HCT116 (cell line): ENCODE measurements at regions not wholly inside any gene's neighbourhood (a gene's known extent, or its start where the extent isn't known, plus 50 kb on each side); places are given as distances from the start of the nearest gene placed in this dataset.

ENCODE experiments used
- ATAC-seq: fragments of 200-7000 bp; cut with Tn5 transposase; 2 replicates; pipeline ENCODE4 v1.9.1; 2020; ENCODE audit warnings: mild to moderate bottlenecking, moderate library complexity
- BruUV-seq: library from RNA; stranded (reverse); fragments of 400-500 nt; replicated peaks from 2 replicates; lab custom pipeline; 2021; lab: Mats Ljungman, UMichigan
- CTCF ChIA-PET: fragments of 300-600 bp; sonication (Branson Sonifier 250); formaldehyde crosslinking; loops from one replicate; lab custom pipeline; 2021; ENCODE audit warnings: antibody characterized with exemption; lab: Charles Lee
- POLR2A ChIA-PET: fragments of 300-600, 350-600 bp; sonication (Branson Sonifier 250); formaldehyde crosslinking; loops from one replicate; lab custom pipeline; 2021; ENCODE audit warnings: antibody characterized with exemption; lab: Charles Lee
- RAD21 ChIA-PET, 2 experiments: fragments of 300-600 bp; sonication (Branson Sonifier 250); formaldehyde crosslinking; loops; one replicate each; lab custom pipeline; 2023; ENCODE audit warnings: low total read pairs in 2 of 2; ENCODE audit not compliant: uncharacterized antibody in 2 of 2, unreplicated experiment in 2 of 2, low non-redundant PET in 1 of 2; lab: Charles Lee
- DNase-seq: peaks from one replicate; pipeline ENCODE4 v3.0.0-alpha.2; 2010; ENCODE audit warnings: low read depth, low spot score
- H2AFZ ChIP-seq: fragments of 200-600 bp; shearing (Covaris generic), sonication (generic); 2 replicates; pipeline ENCODE4 v1.6.1; 2017; ENCODE audit warnings: low read depth, mixed run types, mixed read lengths, antibody characterized with exemption, low read length; ENCODE audit not compliant: poor library complexity, severe bottlenecking
- H3K27ac ChIP-seq: 2 replicates; pipeline ENCODE4 v1.5.1; 2012; ENCODE audit warnings: low read depth, low read length
- H3K27me3 ChIP-seq: fragments of 200-600 bp; sonication (generic); 2 replicates; pipeline ENCODE4 v1.6.1; 2016; ENCODE audit warnings: mixed run types, low read length, mixed read lengths; ENCODE audit not compliant: insufficient read depth
- H3K36me3 ChIP-seq, 2 experiments: fragments of 200-500 bp in 1 of 2; fragments of 200-600 bp in 1 of 2; sonication (Bioruptor generic) in 1 of 2; sonication (generic) in 1 of 2; 2 replicates each; pipeline versions ENCODE4 v1.5.1 to v1.6.1; 2014 to 2016; ENCODE audit warnings: low read length in 2 of 2, inconsistent platforms in 1 of 2, mixed read lengths in 1 of 2, mixed run types in 1 of 2; ENCODE audit not compliant: insufficient read depth in 2 of 2, control insufficient read depth in 1 of 2
- H3K4me1 ChIP-seq, 2 experiments: fragments of 200-600 bp in 1 of 2; sonication (generic) in 1 of 2; 2 replicates each; pipeline versions ENCODE4 v1.5.1 to v1.6.1; 2012 to 2017; ENCODE audit warnings: low read length in 2 of 2, inconsistent platforms in 1 of 2, mild to moderate bottlenecking in 1 of 2, mixed read lengths in 1 of 2, mixed run types in 1 of 2, moderate library complexity in 1 of 2; ENCODE audit not compliant: insufficient read depth in 2 of 2, control insufficient read depth in 1 of 2
- H3K4me2 ChIP-seq: fragments of 200-600 bp; sonication (generic); 2 replicates; pipeline ENCODE4 v1.6.1; 2017; ENCODE audit warnings: mixed run types, low read length, mixed read lengths
- H3K4me3 ChIP-seq, 2 experiments: fragments of 200-600 bp in 1 of 2; sonication (generic) in 1 of 2; replicated peaks in 1 of 2; 2 replicates each; pipeline ENCODE4 v1.5.1; 2011 to 2016; ENCODE audit warnings: low read length in 2 of 2, control low read depth in 1 of 2, low read depth in 1 of 2, mild to moderate bottlenecking in 1 of 2, mixed read lengths in 1 of 2, mixed run types in 1 of 2
- H3K79me2 ChIP-seq: fragments of 200-600 bp; sonication (generic); 2 replicates; pipeline ENCODE4 v1.6.1; 2017; ENCODE audit warnings: mild to moderate bottlenecking, mixed run types, low read length, moderate library complexity, mixed read lengths; ENCODE audit not compliant: insufficient read depth
- H3K9ac ChIP-seq: fragments of 200-600 bp; sonication (generic); 2 replicates; pipeline ENCODE4 v1.6.1; 2016; ENCODE audit warnings: low read length, mixed read lengths
- H3K9me2 ChIP-seq: fragments of 200-600 bp; sonication (generic), shearing (Covaris generic); 2 replicates; pipeline ENCODE4 v1.6.1; 2017; ENCODE audit warnings: mixed run types, mild to moderate bottlenecking, moderate library complexity; ENCODE audit not compliant: insufficient read depth
- H3K9me3 ChIP-seq, 2 experiments: fragments of 200-500 bp in 1 of 2; fragments of 200-600 bp in 1 of 2; sonication (Bioruptor generic) in 1 of 2; sonication (generic) in 1 of 2; 2 replicates each; pipeline ENCODE4 v1.6.1; 2014 to 2017; ENCODE audit warnings: low read length in 2 of 2, mixed read lengths in 2 of 2, inconsistent platforms in 1 of 2, low read depth in 1 of 2, mild to moderate bottlenecking in 1 of 2, mixed run types in 1 of 2, moderate library complexity in 1 of 2; ENCODE audit not compliant: control insufficient read depth in 1 of 2, insufficient read depth in 1 of 2
- H4K20me1 ChIP-seq: fragments of 200-600 bp; sonication (generic), shearing (Covaris generic); 2 replicates; pipeline ENCODE4 v1.6.1; 2017; ENCODE audit warnings: mixed run types, mild to moderate bottlenecking, moderate library complexity; ENCODE audit not compliant: insufficient read depth
- EGR1 ChIP-seq: IDR thresholded peaks from 2 replicates; pipeline ENCODE4 v1.6.1; 2012; ENCODE audit warnings: low read depth
- ELF1 ChIP-seq: IDR thresholded peaks from 2 replicates; pipeline ENCODE4 v1.6.1; 2012; ENCODE audit warnings: low read depth, borderline replicate concordance
- EZH2 ChIP-seq: fragments of 200-600 bp; sonication (generic); IDR thresholded peaks from 2 replicates; pipeline ENCODE4 v1.6.1; 2017; ENCODE audit warnings: antibody characterized with exemption, mixed run types
- EZH2phosphoT487 ChIP-seq: fragments of 200-600 bp; IDR thresholded peaks from 2 replicates; pipeline ENCODE4 v1.6.1; 2018; ENCODE audit warnings: antibody characterized with exemption, borderline replicate concordance
- FOSL1 ChIP-seq: IDR thresholded peaks from 2 replicates; pipeline ENCODE4 v1.6.1; 2012; ENCODE audit warnings: low read depth
- JUND ChIP-seq: IDR thresholded peaks from 2 replicates; pipeline ENCODE4 v1.6.1; 2012
- MAX ChIP-seq: IDR thresholded peaks from 2 replicates; pipeline ENCODE4 v1.6.1; 2012
- POLR2A ChIP-seq: IDR thresholded peaks from 2 replicates; pipeline ENCODE4 v1.7.0; 2011; ENCODE audit warnings: borderline replicate concordance; ENCODE audit not compliant: insufficient read depth, insufficient read length; ENCODE audit errors: extremely low read depth
- POLR2AphosphoS5 ChIP-seq: IDR thresholded peaks from 2 replicates; pipeline ENCODE4 v1.6.1; 2011; ENCODE audit warnings: mild to moderate bottlenecking, low read depth, low read length, moderate library complexity
- RAD21 ChIP-seq: IDR thresholded peaks from 2 replicates; pipeline ENCODE4 v1.6.1; 2012; ENCODE audit warnings: low read depth, mild to moderate bottlenecking
- SIN3A ChIP-seq: IDR thresholded peaks from 2 replicates; pipeline ENCODE4 v1.6.1; 2012; ENCODE audit warnings: low read depth
- SP1 ChIP-seq: IDR thresholded peaks from 2 replicates; pipeline ENCODE4 v1.6.1; 2012; ENCODE audit warnings: low read depth
- TCF7L2 ChIP-seq: IDR thresholded peaks from 2 replicates; pipeline ENCODE4 v1.7.0; 2011; ENCODE audit warnings: borderline replicate concordance, inconsistent platforms; ENCODE audit not compliant: insufficient read depth, insufficient read length; ENCODE audit errors: extremely low read depth
- YY1 ChIP-seq: IDR thresholded peaks from 2 replicates; pipeline ENCODE4 v1.6.1; 2011; ENCODE audit warnings: low read length, low read depth, moderate library complexity, mild to moderate bottlenecking; ENCODE audit not compliant: insufficient replicate concordance; ENCODE audit errors: extremely low read depth
- ZFX ChIP-seq: fragments of 450-650 bp; IDR thresholded peaks from 2 replicates; pipeline ENCODE4 v1.6.1; 2017
- ZNF274 ChIP-seq: fragments of 200-500 bp; sonication (Bioruptor generic); IDR thresholded peaks from 2 replicates; pipeline ENCODE4 v1.6.1; 2014; ENCODE audit warnings: mild to moderate bottlenecking, low read depth, low read length, inconsistent platforms
- intact Hi-C: fragments of 100-400 bp; cut with micrococcal nuclease; formaldehyde crosslinking; loops from 2 replicates; pipeline ENCODE4 v1.10.0; 2022
- TF ChIP-seq, protein P1 (sequence below), 3 experiments: fragments of 200-600 bp in 1 of 3; sonication (generic) in 1 of 3; IDR thresholded peaks in 2 of 3; conservative IDR thresholded peaks in 1 of 3; 2 replicates each; pipeline ENCODE4 v1.5.1; 2012 to 2017; ENCODE audit warnings: low read depth in 2 of 3, low read length in 2 of 3, antibody characterized with exemption in 1 of 3, borderline replicate concordance in 1 of 3, control low read depth in 1 of 3, mild to moderate bottlenecking in 1 of 3, mixed read lengths in 1 of 3, mixed run types in 1 of 3, moderate library complexity in 1 of 3; ENCODE audit not compliant: insufficient read depth in 1 of 3
- TF ChIP-seq, protein P2 (sequence below): IDR thresholded peaks from 2 replicates; pipeline ENCODE4 v1.6.1; 2011; ENCODE audit warnings: mild to moderate bottlenecking, low read length, moderate library complexity; ENCODE audit not compliant: insufficient replicate concordance; ENCODE audit errors: extremely low read depth
- TF ChIP-seq, protein P3 (sequence below): IDR thresholded peaks from 2 replicates; pipeline ENCODE4 v1.6.1; 2012; ENCODE audit warnings: low read depth

DNA sequence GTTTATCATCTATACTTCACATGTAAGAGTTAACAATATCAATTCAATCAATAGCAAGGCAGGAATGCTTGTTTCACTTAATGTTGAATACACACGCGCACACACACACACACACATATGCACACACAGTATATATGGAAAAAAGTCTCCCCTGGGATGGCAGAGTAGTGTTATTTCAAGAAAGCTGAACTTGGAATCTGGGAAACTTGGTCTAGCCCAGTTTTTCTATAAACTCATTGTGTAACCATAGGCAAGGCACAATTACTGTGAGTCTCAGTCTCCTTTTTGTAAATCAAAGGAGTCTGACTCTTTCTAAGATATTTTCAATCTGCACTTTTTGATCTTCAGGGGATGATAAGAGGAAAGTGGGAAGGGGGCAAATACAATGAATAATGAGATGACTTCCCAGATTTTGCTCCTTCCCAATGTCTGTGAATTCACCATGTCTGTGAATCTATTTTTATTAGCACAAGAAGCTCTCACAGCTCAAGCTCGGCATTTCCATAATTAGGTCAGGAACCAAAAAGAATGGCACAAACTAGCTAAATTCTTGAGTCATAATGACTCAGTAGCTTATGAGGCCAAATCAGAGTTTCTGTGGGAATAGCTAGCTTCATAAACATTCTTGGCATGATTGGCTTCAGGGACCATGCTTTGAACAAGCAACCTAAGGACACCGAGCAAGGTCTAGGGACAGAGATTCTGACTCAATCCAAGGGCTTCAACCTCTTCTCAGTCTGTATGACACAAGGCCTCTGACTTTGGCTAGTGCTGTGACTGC is 227.4 kb upstream of the DCBLD2 start:
- no peak overlapping the region for H3K9ac ChIP-seq
- intact Hi-C loops: loop anchor here (10.0 kb wide), 1 partner anchor 656 kb away; no protein-coding TSS in a partner anchor
- BruUV-seq: no TSS peak
- ATAC-seq: peak; percentile 96
- ChIA-PET POLR2A (no interaction called here), CTCF (interaction anchor here (1.0 kb wide), 1 partner anchor 45 kb away, joined by 3 read pairs; no protein-coding TSS in a partner anchor), RAD21 (no interaction called here)
- H3K36me3 ChIP-seq: no peaks in the 10 kb centered on the region
- H3K4me2 ChIP-seq: peak overlapping the region; percentile 56
- DNase-seq: peak; percentile 79
- no peaks in the 10 kb centered on the region for H3K79me2 ChIP-seq
- peak overlapping the region in 1 of 2 experiments; percentile 28; a peak in 1 of 4 replicates for H3K4me3 ChIP-seq
- H4K20me1 ChIP-seq: no peaks in the 10 kb centered on the region
- H3K9me3 ChIP-seq: no peaks in the 10 kb centered on the region
- H3K4me1 ChIP-seq: peaks cover 0 to 31% of the 10 kb centered on the region in 2 experiments; a peak in 2 of 4 replicates
- H2AFZ ChIP-seq: peak overlapping the region; percentile 28
- H3K9me2 ChIP-seq: no peaks in the 10 kb centered on the region
- H3K27ac ChIP-seq: no peak overlapping the region
- H3K27me3 ChIP-seq: no peaks in the 10 kb centered on the region
- TF ChIP-seq ZNF274: no peak
- TF ChIP-seq EZH2phosphoT487: no peak
- no peak for TF ChIP-seq ZFX
- TF ChIP-seq, protein P1, sequence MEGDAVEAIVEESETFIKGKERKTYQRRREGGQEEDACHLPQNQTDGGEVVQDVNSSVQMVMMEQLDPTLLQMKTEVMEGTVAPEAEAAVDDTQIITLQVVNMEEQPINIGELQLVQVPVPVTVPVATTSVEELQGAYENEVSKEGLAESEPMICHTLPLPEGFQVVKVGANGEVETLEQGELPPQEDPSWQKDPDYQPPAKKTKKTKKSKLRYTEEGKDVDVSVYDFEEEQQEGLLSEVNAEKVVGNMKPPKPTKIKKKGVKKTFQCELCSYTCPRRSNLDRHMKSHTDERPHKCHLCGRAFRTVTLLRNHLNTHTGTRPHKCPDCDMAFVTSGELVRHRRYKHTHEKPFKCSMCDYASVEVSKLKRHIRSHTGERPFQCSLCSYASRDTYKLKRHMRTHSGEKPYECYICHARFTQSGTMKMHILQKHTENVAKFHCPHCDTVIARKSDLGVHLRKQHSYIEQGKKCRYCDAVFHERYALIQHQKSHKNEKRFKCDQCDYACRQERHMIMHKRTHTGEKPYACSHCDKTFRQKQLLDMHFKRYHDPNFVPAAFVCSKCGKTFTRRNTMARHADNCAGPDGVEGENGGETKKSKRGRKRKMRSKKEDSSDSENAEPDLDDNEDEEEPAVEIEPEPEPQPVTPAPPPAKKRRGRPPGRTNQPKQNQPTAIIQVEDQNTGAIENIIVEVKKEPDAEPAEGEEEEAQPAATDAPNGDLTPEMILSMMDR (IDR thresholded peaks at IDR 0.05 in 2 of 3, conservative IDR thresholded peaks at IDR 0.05 in 1 of 3; ENCODE audit: borderline replicate concordance in 1 of 3, insufficient read depth in 1 of 3, low read depth in 2 of 3, low read length in 2 of 3): no peak
- TF ChIP-seq POLR2AphosphoS5: no peak
- no peak for TF ChIP-seq EGR1
- no peak for TF ChIP-seq ELF1
- peak; percentile 31; the same call in 1 of the 2 replicates for TF ChIP-seq MAX
- no peak for TF ChIP-seq SIN3A
- TF ChIP-seq, protein P2, sequence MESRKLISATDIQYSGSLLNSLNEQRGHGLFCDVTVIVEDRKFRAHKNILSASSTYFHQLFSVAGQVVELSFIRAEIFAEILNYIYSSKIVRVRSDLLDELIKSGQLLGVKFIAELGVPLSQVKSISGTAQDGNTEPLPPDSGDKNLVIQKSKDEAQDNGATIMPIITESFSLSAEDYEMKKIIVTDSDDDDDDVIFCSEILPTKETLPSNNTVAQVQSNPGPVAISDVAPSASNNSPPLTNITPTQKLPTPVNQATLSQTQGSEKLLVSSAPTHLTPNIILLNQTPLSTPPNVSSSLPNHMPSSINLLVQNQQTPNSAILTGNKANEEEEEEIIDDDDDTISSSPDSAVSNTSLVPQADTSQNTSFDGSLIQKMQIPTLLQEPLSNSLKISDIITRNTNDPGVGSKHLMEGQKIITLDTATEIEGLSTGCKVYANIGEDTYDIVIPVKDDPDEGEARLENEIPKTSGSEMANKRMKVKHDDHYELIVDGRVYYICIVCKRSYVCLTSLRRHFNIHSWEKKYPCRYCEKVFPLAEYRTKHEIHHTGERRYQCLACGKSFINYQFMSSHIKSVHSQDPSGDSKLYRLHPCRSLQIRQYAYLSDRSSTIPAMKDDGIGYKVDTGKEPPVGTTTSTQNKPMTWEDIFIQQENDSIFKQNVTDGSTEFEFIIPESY: no peak
- TF ChIP-seq FOSL1: peak; percentile 83
- no peak for TF ChIP-seq RAD21
- TF ChIP-seq JUND: peak; percentile 68
- no peak for TF ChIP-seq TCF7L2
- TF ChIP-seq SP1: peak; percentile 51
- TF ChIP-seq POLR2A: no peak
- TF ChIP-seq, protein P3, sequence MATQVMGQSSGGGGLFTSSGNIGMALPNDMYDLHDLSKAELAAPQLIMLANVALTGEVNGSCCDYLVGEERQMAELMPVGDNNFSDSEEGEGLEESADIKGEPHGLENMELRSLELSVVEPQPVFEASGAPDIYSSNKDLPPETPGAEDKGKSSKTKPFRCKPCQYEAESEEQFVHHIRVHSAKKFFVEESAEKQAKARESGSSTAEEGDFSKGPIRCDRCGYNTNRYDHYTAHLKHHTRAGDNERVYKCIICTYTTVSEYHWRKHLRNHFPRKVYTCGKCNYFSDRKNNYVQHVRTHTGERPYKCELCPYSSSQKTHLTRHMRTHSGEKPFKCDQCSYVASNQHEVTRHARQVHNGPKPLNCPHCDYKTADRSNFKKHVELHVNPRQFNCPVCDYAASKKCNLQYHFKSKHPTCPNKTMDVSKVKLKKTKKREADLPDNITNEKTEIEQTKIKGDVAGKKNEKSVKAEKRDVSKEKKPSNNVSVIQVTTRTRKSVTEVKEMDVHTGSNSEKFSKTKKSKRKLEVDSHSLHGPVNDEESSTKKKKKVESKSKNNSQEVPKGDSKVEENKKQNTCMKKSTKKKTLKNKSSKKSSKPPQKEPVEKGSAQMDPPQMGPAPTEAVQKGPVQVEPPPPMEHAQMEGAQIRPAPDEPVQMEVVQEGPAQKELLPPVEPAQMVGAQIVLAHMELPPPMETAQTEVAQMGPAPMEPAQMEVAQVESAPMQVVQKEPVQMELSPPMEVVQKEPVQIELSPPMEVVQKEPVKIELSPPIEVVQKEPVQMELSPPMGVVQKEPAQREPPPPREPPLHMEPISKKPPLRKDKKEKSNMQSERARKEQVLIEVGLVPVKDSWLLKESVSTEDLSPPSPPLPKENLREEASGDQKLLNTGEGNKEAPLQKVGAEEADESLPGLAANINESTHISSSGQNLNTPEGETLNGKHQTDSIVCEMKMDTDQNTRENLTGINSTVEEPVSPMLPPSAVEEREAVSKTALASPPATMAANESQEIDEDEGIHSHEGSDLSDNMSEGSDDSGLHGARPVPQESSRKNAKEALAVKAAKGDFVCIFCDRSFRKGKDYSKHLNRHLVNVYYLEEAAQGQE: no peak
- no peak for TF ChIP-seq EZH2
- no peak for TF ChIP-seq YY1
